ENCODE measurements at regions not wholly inside any gene's neighbourhood (a gene's known extent, or its start where the extent isn't known, plus 50 kb on each side); places are given as distances from the start of the nearest gene placed in this dataset.

DNA sequence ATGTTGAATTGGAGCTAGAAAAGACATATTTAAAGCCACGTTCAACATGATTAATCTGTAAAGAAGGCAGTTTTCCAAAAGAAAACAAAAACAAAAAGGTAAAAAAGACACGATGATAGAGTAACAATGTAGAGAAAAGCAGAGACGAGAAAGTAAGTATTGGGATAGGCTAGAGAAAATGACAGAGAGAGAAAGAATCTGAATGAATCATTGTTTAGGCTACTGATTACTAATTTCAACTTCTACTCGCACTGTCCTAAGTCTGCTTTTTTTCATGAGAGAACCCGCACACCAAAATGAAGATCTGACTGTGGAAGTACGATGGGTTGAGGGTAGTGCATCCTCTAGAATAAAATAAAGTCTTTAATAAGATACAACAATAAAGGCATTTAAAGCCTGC is 1599.2 kb upstream of the TMEFF2 start:
- no peak for DNase-seq (ENCODE audit: low read depth, low spot score)

DNA sequence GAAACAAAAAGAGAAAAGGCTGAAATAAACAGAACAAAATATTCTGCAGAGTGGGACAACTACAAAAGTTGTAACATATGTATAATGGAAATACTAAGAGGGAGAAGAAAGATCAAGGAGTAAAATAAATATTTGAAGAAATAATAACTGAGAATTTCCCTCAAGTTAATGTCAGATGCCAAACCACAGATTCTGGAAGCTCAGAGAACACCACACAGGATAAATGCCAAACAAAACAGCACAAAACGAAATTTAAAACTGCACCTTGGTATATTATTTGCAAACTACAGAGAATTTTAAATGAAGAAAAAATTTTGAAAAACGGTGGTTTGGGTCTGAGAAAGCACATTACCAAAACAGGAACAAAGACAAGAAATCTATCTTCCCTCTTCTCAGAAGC is 1588.9 kb upstream of the TMEFF2 start:
- no peak for DNase-seq (ENCODE audit: low read depth, low spot score)

DNA sequence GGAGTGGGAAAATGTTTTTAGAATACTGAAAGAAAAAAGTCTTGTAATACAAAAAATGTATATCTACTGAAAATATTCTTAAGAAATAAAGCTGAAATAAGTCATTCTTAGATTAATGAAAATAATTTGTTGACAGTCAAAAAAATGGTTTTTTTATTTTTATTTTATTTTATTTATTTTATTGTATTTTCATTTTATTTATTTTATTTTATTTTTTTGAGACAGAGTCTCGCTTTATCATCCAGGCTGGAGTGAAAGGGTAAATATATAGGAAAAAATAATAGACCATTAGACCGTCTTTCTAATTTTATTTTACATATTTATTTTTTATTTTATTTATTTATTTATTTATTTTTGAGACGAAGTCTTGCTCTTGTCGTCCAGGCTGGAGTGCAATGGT is 1583.6 kb upstream of the TMEFF2 start:
- no peak for DNase-seq (ENCODE audit: low read depth, low spot score)

DNA sequence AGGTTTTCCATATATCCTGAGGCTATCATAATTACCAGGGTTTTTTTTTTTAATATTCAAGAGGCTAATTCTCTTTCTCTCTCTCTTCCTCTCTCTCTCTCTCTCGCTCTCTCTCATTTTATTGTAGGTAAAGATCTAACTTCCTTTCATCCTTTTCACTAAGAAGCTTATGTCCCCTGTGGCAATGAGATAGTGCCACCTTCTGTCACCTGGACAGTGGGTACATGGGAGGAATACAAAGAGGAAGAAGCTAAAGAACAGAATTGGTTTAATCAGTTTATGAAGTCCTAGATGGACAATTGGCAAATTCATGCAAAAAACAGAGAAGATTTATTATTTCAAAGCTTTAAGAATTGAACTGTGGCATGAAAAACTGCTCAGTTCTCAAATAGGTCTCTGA is 1582.3 kb upstream of the TMEFF2 start:
- DNase-seq (ENCODE audit: low read depth, low spot score): no peak

DNA sequence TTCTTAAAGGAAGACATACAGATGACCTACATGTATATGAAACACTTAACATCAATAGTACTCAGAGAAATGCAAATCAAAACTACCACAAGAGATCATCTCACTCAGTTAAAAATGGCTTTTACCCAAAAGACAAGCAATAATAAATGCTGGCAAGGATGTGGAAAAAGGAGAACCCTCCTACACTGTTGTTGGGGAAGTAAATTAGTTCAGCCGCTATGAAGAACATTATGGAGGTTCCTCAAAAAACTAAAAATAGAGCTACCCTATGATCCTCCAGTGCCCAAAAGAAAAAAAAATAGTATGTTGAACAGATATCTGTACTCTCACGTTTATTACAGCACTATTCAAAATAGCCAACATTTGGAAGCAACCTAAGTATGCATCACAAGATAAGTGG is 1579.4 kb upstream of the TMEFF2 start:
- DNase-seq (ENCODE audit: low read depth, low spot score): no peak

DNA sequence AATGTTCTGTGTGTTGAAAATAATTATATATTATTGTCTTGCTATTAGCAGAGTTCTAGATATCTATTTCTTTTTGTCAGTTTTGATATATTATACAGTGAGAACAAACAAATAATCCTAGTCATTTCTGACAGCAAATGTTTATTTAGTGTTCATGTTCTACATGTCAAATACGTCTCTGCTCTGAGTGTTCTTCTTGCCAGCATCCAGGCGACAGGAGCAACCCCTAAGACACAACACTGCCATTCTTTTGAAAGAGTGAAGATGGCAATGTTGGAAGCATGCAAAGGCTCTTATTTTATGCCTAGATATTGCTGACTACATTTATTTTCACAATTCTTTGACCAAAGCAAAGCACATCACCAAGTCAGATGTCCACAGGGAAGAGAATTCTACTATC is 1556.6 kb upstream of the TMEFF2 start:
- DNase-seq (ENCODE audit: low read depth, low spot score): no peak

DNA sequence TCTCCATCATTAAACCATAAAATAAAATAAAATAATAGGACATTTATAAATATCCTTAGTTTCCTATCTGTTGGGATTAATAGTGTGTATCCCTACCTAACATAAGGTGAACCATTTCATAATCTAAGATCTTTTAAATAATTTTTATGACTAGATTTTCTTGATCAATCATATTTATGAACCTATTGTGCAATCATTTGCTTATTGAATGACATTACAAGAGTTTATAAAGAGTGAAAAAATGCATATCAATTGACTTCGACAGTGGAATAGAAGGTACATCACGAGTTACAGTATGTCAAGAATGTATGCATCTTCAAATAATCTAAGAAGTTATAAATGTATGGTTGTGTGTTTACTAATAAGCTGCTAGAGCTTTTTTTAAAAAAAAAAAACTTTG is 1554.8 kb upstream of the TMEFF2 start:
- DNase-seq (ENCODE audit: low read depth, low spot score): no peak

DNA sequence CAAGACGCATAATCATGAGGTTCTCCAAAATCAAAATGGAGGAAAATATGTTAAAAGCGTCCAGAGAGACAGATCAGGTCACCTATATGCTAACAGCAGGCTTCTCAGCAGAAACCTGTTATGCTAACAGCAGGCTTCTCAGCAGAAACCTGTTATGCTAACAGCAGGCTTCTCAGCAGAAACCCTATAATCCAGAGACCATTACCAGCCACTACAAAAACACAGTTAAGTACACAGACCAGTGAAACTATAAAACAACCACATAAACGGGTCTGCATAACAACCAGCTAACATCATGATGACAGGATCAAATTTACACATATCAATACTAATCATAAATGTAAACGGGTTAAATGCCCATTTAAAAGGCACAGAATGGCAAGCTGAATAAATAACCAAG is 1548.4 kb upstream of the TMEFF2 start:
- no peak for DNase-seq (ENCODE audit: low read depth, low spot score)

DNA sequence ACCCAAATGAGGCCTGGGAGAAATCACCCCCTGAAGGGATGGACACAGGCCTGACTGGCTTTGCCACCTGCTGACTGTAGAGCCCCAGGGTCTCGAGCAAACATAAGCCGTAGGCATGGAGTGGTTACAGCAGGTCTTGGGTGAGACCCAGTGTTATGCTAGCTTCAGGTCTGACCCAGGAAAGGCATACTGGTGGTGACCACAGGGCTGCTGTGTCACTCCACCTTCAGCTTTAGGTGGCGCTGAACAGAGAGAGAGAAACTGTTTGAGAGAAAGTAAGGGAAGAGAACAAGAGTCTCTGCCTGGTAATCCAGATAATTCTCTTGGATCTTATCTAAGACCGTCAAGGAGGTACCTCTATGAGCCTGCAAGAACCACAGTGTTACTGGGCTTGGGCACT is 1544.2 kb upstream of the TMEFF2 start:
- DNase-seq (ENCODE audit: low read depth, low spot score): no peak

DNA sequence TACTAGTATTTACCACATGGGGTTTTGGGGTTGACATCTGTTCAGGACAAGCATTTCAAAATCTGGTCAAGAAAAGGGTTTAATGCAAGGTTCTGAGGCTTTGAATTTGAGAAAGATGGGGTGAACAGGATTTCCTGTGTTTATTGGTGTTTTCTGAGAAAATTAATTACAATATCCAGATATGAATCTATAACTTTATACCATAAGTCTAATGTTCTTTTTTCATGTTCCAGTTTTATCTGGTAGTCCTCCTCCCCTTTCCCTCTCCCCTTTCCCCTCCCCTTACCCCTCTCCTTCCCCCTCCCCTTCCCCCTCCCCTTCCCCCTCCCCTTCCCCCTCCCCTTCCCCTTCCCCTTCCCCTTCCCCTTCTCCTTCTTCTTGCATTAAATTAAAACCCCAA is 1518.2 kb upstream of the TMEFF2 start:
- no peak for DNase-seq (ENCODE audit: low read depth, low spot score)

DNA sequence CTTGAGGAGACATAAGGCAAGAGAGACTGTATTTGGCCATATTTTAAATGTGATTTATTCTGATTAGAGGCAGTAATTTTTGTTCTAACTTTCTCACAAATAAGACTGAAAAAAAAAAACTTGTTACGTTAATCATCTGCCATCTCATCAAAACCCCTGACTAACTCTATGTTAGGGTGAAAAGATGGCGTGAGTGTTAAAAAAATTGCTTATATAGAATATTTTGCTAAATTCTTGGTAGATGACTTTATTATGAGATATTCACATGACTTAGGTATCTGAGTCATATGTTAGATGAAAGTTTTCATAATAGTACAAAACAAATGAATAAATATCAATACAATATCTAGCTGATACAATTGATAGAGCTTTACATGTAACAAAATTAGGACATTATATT is 1508.7 kb upstream of the TMEFF2 start:
- no peak for DNase-seq (ENCODE audit: low read depth, low spot score)

DNA sequence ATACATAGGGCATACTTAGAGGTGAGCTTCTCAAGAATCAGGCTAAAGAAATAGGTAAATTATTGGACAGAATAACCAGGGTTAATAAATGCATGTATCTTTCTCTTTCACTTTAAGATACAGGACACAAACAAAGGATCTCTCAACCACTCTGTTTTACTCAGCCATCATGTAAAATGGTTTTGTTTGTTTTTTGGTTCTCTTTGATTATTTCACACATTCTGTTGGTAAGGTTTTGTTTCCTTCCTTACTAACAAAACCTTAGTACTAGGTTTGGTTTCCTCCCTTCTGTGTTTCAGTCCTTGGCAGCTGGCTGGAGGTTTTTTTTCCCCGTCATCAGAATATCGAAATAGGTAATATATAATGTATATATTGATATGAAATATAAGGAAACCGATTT is 1506.8 kb upstream of the TMEFF2 start:
- DNase-seq (ENCODE audit: low read depth, low spot score): no peak

DNA sequence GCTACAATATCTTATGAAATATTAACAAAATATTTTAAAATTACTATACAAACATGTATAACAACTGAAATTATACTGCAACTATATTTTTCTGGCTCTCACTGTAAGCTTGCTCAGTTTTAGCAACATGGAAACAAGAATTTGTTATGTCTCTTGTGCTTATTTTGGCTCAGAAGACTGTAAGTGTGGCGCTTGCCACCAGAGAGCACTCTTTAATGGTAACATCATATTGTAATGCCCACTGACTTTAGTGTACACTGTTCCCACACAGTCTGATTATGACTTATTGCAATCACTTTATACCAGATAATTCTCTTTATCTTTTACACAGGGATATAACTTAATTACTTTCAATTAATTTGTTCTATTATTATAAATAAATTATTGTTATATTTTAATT is 1500.6 kb upstream of the TMEFF2 start:
- no peak for DNase-seq (ENCODE audit: low read depth, low spot score)

DNA sequence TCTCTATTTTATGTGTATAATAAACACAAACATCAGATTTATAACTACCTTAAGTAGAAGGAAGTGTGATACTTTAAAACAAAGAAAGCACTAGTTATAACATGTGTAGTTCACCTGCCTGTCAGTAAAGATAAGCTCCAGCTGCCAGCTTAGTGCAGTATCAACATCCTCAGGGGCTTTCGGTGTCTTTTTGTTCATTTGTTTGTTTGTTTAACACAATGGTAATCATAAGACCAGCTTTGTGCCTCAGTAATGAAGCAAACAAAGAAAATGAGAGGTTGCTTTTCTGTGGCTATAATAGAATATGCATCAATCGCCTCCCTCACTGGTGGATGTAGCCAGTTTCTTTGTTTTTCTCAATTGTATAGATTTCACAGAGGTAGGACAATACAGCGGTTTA is 1499.0 kb upstream of the TMEFF2 start:
- no peak for DNase-seq (ENCODE audit: low read depth, low spot score)

DNA sequence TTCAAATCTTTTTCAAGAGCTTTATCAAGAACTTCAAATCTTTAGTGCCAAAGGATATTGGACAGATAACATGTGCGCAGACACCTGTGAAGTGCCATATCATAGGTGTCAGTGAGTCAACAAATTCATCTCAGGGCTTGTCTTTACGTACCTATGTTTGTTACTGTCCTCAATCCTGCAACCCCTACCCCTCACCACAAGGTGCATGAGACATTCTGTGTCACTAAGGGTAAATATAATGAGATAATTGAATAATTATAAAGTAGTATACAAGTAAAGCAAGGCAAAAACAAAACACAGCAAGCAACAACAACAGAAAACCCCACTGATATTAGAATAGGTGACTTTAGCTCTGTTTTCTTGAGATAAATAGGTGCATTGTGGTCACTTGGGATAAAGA is 1495.8 kb upstream of the TMEFF2 start:
- DNase-seq (ENCODE audit: low read depth, low spot score): no peak

DNA sequence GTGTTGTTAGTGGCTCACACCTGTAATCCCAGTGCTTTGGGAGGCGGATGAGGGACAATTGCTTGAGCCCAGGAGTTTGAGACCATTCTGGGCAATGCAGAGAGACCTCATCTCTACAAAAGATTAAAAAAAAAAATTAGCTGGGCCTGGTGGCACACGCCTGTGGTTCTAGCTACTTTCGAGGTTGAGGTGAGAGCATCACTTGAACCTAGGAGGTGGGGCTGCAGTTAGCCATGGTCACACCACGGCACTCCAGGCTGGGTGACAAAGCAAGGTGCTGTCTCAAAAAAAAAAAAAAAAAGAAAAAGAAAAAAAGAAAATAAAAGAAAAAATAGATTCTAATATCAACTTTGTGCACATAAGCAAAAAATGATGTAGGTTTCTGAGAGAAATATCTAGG is 1492.5 kb upstream of the TMEFF2 start:
- DNase-seq (ENCODE audit: low read depth, low spot score): no peak

DNA sequence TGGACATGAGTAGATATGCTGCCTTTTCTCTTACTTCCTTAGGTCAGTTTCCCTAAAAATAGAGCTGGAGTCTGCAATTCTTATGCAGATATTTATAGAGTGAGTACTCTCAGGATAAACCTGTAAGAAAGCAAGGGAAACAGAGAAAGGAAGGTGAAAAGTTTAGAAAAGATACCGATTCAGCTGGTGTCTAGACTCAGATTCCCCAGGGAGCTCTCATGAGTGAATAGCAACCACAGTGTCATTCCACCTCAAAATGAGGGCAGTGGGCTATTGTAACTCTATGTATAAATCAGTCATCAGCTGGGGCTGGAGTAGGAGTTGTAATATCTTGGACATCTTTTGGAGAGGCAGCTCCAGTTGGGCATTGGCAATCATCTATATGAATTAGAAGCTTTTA is 1485.1 kb upstream of the TMEFF2 start:
- no peak for DNase-seq (ENCODE audit: low read depth, low spot score)

DNA sequence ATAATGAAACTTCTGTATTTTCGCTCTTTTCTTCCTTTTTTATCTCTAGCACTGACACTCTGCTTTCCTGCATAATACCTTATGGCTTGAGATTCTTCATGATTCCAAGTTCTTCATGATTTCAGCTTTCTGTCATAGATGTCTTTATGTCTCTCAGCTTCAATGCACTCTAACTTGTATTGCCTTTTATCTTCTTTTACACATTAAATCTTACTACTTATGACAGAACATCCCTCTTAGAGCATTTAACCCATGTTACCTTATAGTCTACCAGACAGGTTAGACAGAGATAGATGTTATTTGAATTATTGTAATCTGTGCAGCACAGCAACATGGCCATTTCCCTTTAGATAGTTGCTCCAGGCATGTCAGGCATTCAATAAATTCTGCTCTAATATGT is 1475.7 kb upstream of the TMEFF2 start:
- DNase-seq (ENCODE audit: low read depth, low spot score): no peak

DNA sequence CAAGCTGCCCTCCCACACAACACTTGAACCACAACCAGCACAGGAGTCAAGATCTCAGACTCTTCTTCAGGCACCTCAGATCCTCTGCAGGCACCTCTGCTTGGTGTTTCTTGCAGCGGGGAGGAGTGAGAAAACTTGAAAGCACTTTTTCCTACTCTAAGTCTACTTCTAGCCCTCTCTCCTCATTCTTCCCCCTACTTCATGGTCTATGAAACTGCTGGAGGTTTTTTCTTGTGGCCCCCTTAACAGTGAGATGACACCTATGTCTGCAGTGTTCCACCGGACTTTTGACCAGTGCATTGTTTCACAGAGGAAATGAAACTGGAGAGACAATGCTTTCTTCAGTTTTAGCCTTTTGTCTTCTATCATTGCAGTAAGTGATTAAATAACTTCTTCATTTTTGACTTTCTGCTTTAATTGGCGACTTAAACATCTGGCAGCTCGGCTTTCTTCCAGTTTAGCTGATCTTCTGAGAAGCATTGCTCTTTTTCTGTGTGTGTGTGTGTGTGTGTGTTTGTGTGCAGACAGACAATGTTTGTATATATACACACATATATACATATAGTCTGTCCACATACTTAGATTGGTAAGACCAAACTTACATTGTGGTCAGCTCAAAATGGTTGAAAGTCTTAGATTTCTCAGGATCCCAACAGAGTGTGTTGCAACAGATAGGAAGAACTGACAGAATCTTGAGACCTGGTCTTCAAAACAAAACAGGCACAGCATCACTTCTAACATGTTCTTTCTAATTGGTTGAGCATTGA is 1474.0 kb upstream of the TMEFF2 start:
- DNase-seq (ENCODE audit: low read depth, low spot score): no peak

DNA sequence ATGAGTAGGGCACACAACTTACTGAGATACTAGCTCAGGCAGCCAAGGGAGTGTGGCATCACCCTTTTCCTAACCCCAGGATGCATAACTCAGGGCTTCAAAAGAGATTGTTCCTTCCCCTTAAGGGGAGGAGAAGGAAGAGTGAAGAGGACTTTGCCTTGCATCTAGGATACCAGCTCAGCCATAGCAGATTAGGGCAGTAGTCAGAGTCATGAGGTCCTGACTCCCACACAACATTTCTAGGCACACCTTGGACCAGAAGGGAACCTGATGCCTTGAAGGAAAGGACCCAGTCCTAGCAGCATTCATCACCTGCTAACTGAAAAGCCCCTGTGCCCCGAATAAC is 1433.2 kb upstream of the TMEFF2 start:
- DNase-seq (ENCODE audit: low read depth, low spot score): no peak

DNA sequence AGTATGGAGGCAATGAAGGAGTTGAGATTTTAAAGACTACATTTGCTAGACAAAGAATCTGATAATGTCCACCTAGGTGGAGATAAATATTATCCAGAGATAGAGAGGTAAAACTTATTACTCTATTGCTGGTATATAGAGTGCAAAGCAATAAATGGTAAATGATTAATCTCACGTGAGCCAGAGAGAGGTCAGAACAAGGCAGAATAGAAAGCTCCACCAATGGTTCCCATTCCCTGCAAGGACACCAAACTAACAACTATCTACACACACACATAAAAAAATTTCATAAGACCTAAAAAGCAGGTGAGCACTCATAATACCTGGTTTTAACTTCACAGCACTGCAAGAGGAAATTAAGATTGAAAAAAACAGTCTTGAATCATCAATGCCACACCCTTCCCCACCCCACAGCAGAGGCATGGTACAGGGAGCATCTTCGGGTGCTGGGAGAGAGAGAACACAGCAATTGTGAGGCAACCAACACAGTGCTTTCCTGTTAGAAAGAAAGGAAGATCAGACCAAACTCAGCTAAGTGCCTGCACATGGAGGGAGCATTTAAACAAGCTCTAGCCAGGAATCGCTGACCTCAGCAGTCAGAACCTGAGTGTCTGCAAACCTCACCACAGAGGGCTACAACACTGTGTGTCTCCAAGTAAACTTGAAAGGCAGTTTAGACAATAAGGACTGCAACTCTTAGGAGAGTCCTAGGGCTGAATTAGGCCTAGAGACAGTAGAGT is 1432.6 kb upstream of the TMEFF2 start:
- DNase-seq (ENCODE audit: low read depth, low spot score): no peak

DNA sequence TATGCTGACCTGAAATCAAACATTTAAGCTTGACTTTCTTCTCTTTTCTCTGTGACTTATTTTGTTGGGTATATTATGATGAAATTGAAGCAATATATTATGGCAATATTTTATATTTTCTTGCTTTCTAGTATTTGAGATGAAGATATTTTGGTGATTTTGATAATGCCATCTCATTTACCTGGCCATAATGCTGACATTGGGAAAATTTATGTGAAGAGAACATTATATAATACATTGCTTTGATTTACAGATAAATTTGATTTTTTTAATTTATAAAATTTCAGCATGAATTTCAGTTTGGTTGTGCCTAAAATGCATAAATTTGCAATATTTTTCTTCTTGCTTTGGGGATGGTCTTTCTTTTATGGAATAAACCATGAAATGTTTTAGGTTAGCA is 1413.7 kb upstream of the TMEFF2 start:
- DNase-seq (ENCODE audit: low read depth, low spot score): no peak

DNA sequence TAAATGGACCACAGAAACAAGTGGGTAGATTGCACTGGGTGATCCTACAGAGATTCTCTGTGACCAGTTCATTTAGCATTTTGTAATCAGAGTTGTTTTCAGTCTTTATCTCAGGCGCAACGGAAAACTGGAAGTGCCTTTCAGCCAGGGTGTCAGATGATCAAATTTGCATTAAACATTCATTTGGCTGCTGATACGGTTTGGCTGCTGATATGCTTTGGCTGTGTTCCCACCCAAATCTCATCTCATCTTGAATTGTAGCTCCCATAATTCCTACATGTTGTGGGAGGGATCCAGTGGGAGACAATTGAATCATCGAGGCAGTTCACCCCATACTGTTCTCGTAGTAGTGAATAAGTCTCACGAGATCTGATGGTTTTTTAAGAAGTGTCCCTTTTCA is 1396.1 kb upstream of the TMEFF2 start:
- no peak for DNase-seq (ENCODE audit: low read depth, low spot score)

DNA sequence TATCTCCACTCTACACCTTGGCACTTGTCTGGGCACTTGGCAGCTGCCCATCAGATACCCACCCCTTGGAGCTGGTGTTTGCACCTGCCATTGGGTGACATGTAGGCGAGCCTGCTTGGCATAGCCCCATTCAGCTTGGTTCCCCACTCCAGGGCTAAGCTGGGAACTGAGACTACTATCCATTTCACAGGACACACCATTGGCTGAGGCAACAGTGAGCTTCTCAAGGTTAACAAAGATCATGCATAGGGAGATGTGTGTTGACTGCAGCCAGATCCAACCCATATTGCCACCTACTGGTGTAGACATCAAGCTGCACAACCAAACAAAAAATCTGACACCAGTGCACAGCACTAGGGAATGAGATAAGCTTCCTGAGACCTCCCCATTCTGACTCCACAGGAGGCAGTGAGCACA is 1389.8 kb upstream of the TMEFF2 start:
- no peak for DNase-seq (ENCODE audit: low read depth, low spot score)

Measured in activated CD4-positive, CD25-positive, alpha-beta regulatory T cell treated with anti-CD3 and anti-CD28 coated beads, Interleukin-2, amount 50 U/mL, for 16 hours (primary cell).